Neural progenitor cell (in vitro differentiated cells): ENCODE measurements at regions not wholly inside any gene's neighbourhood (a gene's known extent, or its start where the extent isn't known, plus 50 kb on each side); places are given as distances from the start of the nearest gene placed in this dataset.

ENCODE experiments used
- DNase-seq: peaks from one replicate; pipeline ENCODE4 v3.0.0-alpha.2; 2016; ENCODE audit warnings: low spot score
- H2AFZ ChIP-seq: fragments of 200-600 bp; sonication (generic); replicated peaks from 2 replicates; pipeline ENCODE4 v1.6.1; 2016; ENCODE audit warnings: antibody characterized with exemption
- H3F3A ChIP-seq: fragments of 200-600 bp; sonication (generic); 2 replicates; pipeline ENCODE4 v1.6.1; 2016; ENCODE audit warnings: antibody characterized with exemption, low read depth
- H3K27ac ChIP-seq: fragments of 200-600 bp; sonication (generic); 2 replicates; pipeline ENCODE4 v1.5.1; 2016; ENCODE audit warnings: mild to moderate bottlenecking
- H3K27me3 ChIP-seq: fragments of 200-600 bp; sonication (generic); 2 replicates; pipeline ENCODE4 v1.6.1; 2016; ENCODE audit warnings: mild to moderate bottlenecking, moderate library complexity
- H3K36me3 ChIP-seq: fragments of 200-600 bp; sonication (generic); 2 replicates; pipeline ENCODE4 v1.5.1; 2016
- H3K4me1 ChIP-seq: fragments of 200-600 bp; sonication (generic); 2 replicates; pipeline ENCODE4 v1.6.1; 2016; ENCODE audit warnings: mixed run types
- H3K4me2 ChIP-seq: fragments of 200-600 bp; sonication (generic); 2 replicates; pipeline ENCODE4 v1.6.1; 2016
- H3K4me3 ChIP-seq: fragments of 200-600 bp; sonication (generic); 2 replicates; pipeline ENCODE4 v1.5.1; 2016
- H3K79me2 ChIP-seq: fragments of 200-600 bp; sonication (generic); 2 replicates; pipeline ENCODE4 v1.6.1; 2016; ENCODE audit warnings: low read depth
- H3K9ac ChIP-seq: fragments of 200-600 bp; sonication (generic); 2 replicates; pipeline ENCODE4 v1.6.1; 2016
- H3K9me3 ChIP-seq: fragments of 200-600 bp; sonication (generic); 2 replicates; pipeline ENCODE4 v1.5.1; 2016; ENCODE audit warnings: low read depth
- H4K20me1 ChIP-seq: fragments of 200-600 bp; sonication (generic); 2 replicates; pipeline ENCODE4 v1.6.1; 2016; ENCODE audit warnings: low read depth
- H3K27ac Mint-ChIP-seq: 3 replicates; pipeline ENCODE4 v1.8.0; 2021; ENCODE audit warnings: mixed read lengths
- H3K27me3 Mint-ChIP-seq: 2 replicates; pipeline ENCODE4 v1.8.0; 2022; ENCODE audit warnings: low read depth, mild to moderate bottlenecking, inconsistent platforms, moderate library complexity, mixed read lengths; ENCODE audit not compliant: insufficient read depth
- H3K36me3 Mint-ChIP-seq: 3 replicates; pipeline ENCODE4 v1.8.0; 2021; ENCODE audit warnings: mixed read lengths
- H3K4me1 Mint-ChIP-seq: 3 replicates; pipeline ENCODE4 v1.8.0; 2021; ENCODE audit warnings: mixed read lengths
- H3K4me3 Mint-ChIP-seq: 3 replicates; pipeline ENCODE4 v1.8.0; 2021; ENCODE audit warnings: mild to moderate bottlenecking, moderate library complexity, mixed read lengths
- H3K9me3 Mint-ChIP-seq: 3 replicates; pipeline ENCODE4 v1.8.0; 2020; ENCODE audit warnings: mixed read lengths
- EZH2 ChIP-seq: fragments of 200-600 bp; sonication (generic); IDR thresholded peaks from 2 replicates; pipeline ENCODE4 v1.6.1; 2017; ENCODE audit warnings: antibody characterized with exemption, mild to moderate bottlenecking, moderate library complexity
- EZH2phosphoT487 ChIP-seq: fragments of 200-600 bp; sonication (generic); IDR thresholded peaks from 2 replicates; pipeline ENCODE4 v1.6.1; 2017; ENCODE audit warnings: antibody characterized with exemption
- TF ChIP-seq, protein P1 (sequence below): fragments of 200-600 bp; sonication (generic); IDR thresholded peaks from 2 replicates; pipeline ENCODE4 v1.5.1; 2017; ENCODE audit warnings: antibody characterized with exemption, mild to moderate bottlenecking

DNA sequence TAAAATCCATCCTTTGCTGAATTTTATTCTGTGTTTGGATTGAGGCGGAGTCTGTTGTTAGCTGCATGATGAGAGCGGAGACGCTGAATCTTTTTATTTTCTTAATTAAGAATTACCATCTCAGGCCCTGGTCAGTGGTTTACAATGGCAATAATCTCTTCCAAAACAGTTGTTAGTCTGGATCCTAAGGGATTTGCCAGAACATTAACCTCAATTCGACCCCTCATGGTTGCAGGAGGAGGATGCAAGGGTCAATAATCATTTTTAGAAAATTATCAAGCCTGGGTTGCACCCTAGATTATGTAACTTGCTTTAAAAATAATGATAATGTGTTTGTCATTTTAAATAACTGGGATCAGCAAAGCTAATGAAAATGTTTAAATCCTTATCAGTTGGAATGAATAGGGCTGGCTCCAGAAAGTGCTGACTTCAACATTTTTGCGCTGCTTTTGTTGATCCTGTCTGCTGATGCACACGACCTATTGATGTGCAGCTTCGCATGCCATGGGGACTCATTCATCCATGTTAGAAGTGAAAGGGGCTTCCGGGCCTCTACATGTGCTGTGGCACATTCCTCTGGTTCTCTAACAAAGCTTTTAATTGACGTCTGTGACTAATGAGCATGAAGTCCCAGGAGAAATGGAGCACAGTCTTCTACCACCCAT, 80.7 kb upstream of the KIAA1217 start:
- Mint-ChIP-seq H3K4me1 (peaks cover 42% of the 10 kb centered on the region), H3K4me3 (peak overlapping the region; percentile 37), H3K27ac (peak overlapping the region; percentile 87), H3K9me3 (peaks cover 10% of the 10 kb centered on the region), H3K27me3 (peaks cover 3% of the 10 kb centered on the region), H3K36me3 (peaks cover 4% of the 10 kb centered on the region)
- no peak overlapping the region for H3K27ac ChIP-seq
- H2AFZ ChIP-seq = no peak overlapping the region
- H3K27me3 ChIP-seq = no peaks in the 10 kb centered on the region
- H3K4me3 ChIP-seq = no peak overlapping the region
- no peaks in the 10 kb centered on the region for H3F3A ChIP-seq
- H3K36me3 ChIP-seq = no peaks in the 10 kb centered on the region
- H3K79me2 ChIP-seq = no peaks in the 10 kb centered on the region
- TF ChIP-seq EZH2phosphoT487 (no peak), EZH2 (no peak)
- TF ChIP-seq, protein P1, sequence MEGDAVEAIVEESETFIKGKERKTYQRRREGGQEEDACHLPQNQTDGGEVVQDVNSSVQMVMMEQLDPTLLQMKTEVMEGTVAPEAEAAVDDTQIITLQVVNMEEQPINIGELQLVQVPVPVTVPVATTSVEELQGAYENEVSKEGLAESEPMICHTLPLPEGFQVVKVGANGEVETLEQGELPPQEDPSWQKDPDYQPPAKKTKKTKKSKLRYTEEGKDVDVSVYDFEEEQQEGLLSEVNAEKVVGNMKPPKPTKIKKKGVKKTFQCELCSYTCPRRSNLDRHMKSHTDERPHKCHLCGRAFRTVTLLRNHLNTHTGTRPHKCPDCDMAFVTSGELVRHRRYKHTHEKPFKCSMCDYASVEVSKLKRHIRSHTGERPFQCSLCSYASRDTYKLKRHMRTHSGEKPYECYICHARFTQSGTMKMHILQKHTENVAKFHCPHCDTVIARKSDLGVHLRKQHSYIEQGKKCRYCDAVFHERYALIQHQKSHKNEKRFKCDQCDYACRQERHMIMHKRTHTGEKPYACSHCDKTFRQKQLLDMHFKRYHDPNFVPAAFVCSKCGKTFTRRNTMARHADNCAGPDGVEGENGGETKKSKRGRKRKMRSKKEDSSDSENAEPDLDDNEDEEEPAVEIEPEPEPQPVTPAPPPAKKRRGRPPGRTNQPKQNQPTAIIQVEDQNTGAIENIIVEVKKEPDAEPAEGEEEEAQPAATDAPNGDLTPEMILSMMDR = no peak
- DNase-seq = peak; percentile 83
- peak overlapping the region; percentile 29 for H3K4me2 ChIP-seq
- H3K4me1 ChIP-seq = peaks cover 20% of the 10 kb centered on the region
- no peaks in the 10 kb centered on the region for H3K9me3 ChIP-seq
- H4K20me1 ChIP-seq = no peaks in the 10 kb centered on the region
- no peak overlapping the region for H3K9ac ChIP-seq

DNA sequence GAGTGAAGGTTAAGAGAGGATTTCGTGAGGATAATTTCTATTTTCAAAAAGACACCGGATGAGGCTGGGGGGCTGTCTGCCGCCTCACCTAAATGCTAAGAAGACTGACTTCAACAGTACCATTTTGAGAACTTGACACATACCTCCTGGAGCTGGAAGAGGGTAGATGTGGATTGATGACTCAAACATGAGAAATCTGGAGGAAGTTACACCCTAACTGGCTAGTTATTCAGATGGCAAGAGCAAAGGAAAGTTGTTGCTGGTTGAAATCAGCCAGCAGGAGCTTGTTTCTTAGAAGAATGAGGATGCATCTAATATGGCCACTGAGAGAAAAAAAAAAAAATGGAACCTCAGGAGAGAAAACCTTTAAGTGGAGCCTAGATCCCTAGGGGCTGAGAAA, 76.2 kb upstream of the KIAA1217 start:
- no peak overlapping the region for H3K27ac ChIP-seq
- peaks cover 13% of the 10 kb centered on the region for H3K4me1 ChIP-seq
- Mint-ChIP-seq H3K4me1 (peaks cover 28% of the 10 kb centered on the region), H3K4me3 (no peak overlapping the region), H3K27me3 (no peaks in the 10 kb centered on the region), H3K27ac (no peak overlapping the region), H3K36me3 (peaks cover 3% of the 10 kb centered on the region), H3K9me3 (peaks cover 7% of the 10 kb centered on the region)
- no peaks in the 10 kb centered on the region for H3K27me3 ChIP-seq
- no peaks in the 10 kb centered on the region for H3K36me3 ChIP-seq
- H3K9me3 ChIP-seq = no peaks in the 10 kb centered on the region
- no peaks in the 10 kb centered on the region for H4K20me1 ChIP-seq
- no peaks in the 10 kb centered on the region for H3F3A ChIP-seq
- H3K79me2 ChIP-seq = no peaks in the 10 kb centered on the region
- no peak overlapping the region for H2AFZ ChIP-seq
- H3K9ac ChIP-seq = no peak overlapping the region
- TF ChIP-seq EZH2 (no peak), EZH2phosphoT487 (no peak)
- TF ChIP-seq, protein P1 = no peak
- H3K4me2 ChIP-seq = no peak overlapping the region
- H3K4me3 ChIP-seq = no peak overlapping the region
- DNase-seq = no peak

DNA sequence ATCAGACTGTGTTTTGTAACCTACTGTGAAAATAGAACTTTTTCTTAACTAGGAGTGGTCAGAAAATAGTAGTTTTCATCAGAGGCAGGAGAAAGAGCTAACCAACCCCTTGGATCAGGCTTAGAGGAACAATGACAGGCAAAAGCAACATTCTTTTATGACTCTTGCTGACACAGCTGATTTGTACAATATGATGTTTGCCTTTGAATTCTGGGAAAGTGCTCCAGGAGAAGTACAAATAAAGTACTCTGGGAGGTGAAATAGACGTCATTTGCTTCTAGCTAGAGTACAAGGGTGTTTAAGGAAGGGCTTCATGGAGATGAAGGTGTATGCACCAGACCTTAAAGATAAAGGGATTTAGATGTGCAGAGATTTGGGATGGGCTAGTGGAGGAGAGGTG, 75.1 kb upstream of the KIAA1217 start:
- Histone ChIP-seq H2AFZ (no peak overlapping the region), H3K4me2 (no peak overlapping the region), H3F3A (no peaks in the 10 kb centered on the region), H3K79me2 (no peaks in the 10 kb centered on the region), H3K27me3 (no peaks in the 10 kb centered on the region), H3K27ac (no peak overlapping the region), H3K9ac (no peak overlapping the region), H3K4me3 (no peak overlapping the region), H3K36me3 (no peaks in the 10 kb centered on the region), H3K9me3 (no peaks in the 10 kb centered on the region), H4K20me1 (no peaks in the 10 kb centered on the region), H3K4me1 (peaks cover 3% of the 10 kb centered on the region)
- TF ChIP-seq EZH2phosphoT487 (no peak), EZH2 (no peak)
- TF ChIP-seq, protein P1 = no peak
- no peaks in the 10 kb centered on the region for H3K27me3 Mint-ChIP-seq
- no peak for DNase-seq
- peaks cover 17% of the 10 kb centered on the region for H3K4me1 Mint-ChIP-seq
- no peak overlapping the region for H3K4me3 Mint-ChIP-seq
- peaks cover 3% of the 10 kb centered on the region for H3K36me3 Mint-ChIP-seq
- no peak overlapping the region for H3K27ac Mint-ChIP-seq
- H3K9me3 Mint-ChIP-seq = peaks cover 7% of the 10 kb centered on the region
